GM21381 (cell line): ENCODE measurements at regions not wholly inside any gene's neighbourhood (a gene's known extent, or its start where the extent isn't known, plus 50 kb on each side); places are given as distances from the start of the nearest gene placed in this dataset.
"Not testable (repeated sequence)": the region's sequence is repeated elsewhere in the genome, so short reads cannot be mapped to it uniquely, and the experiment has no call there.

Experiments
- ATAC-seq: cut with Tn5 transposase; IDR thresholded peaks from one replicate; pipeline ENCODE4 v1.9.1; 2021; ENCODE audit warnings: mild to moderate bottlenecking, moderate library complexity; ENCODE audit not compliant: unreplicated experiment

DNA sequence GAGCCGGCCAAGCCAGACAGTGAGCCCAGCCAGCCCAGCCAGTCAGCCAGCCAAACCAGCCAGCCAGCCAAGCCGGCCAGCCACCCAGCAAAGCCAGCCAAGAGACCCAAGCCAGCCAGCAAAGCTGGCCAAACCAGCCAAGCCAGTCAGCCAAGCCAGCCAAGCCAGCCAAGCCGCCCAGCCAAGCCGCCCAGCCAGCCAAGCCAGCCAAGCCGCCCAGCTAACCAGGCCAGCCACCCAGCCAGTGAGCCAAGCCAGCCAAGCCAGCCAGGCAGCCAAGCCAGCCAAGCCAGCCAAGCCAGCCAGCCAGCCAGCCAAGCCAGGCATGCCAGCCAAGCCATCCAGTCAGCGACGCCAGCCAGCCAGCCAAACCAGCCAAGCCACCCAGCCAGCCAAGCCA is 1596.9 kb downstream of the RPIA start:
- ATAC-seq = not testable (repeated sequence)

- not testable (repeated sequence) for ATAC-seq
Observed at GRCh38 chr2:90289291-90289980, 1598.0 kb downstream of the RPIA start.

GRCh38 chr2:90290701-90291100 is 1599.2 kb downstream of the RPIA start:
- not testable (repeated sequence) for ATAC-seq

- not testable (repeated sequence) for ATAC-seq
Observed at GRCh38 chr2:90291168-90291883, 1599.9 kb downstream of the RPIA start.

GRCh38 chr2:90291934-90292333 is 1600.5 kb downstream of the RPIA start:
- not testable (repeated sequence) for ATAC-seq

DNA sequence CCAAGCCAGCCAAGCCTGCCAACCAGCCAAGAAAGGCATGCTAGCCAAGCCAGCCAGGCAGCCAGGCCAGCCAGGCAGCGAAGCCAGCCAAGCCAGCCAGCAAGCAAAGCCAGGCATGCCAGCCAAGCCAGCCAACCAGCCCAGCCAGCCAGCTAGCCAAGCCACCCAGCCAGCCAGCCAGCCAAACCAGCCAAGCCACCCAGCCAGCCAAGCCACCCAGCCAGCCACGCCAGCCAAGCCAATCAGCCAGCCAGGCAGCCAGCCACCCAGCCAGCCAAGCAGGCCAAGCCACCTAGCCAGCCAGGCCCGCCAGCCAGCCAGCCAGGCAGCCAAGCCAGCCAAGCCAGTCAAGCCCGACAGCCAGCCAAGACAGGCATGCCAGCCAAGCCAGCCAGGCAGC is 1601.0 kb downstream of the RPIA start:
- not testable (repeated sequence) for ATAC-seq

- not testable (repeated sequence) for ATAC-seq
Observed at GRCh38 chr2:90293224-90293623, 1601.8 kb downstream of the RPIA start.

DNA sequence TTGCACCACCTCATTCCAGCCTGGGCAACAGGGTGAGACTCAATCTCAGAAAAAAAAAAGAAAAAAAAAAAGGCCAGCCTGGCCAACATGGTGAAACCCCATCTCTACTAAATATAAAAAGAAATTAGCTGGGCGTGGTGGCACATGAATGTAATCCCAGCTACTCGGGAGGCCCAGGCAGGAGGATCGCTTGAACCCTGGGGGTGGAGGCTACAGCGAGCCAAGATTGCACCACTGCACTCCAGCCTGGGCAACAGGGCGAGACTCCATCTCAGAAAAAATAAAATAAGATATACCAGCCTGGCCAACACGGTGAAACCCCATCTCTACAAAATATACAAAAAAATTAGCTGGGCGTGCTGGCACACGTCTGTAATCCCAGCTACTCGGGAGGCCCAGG is 1602.3 kb downstream of the RPIA start:
- ATAC-seq = not testable (repeated sequence)

- not testable (repeated sequence) for ATAC-seq
Observed at GRCh38 chr2:90295036-90295750, 1603.7 kb downstream of the RPIA start.

DNA sequence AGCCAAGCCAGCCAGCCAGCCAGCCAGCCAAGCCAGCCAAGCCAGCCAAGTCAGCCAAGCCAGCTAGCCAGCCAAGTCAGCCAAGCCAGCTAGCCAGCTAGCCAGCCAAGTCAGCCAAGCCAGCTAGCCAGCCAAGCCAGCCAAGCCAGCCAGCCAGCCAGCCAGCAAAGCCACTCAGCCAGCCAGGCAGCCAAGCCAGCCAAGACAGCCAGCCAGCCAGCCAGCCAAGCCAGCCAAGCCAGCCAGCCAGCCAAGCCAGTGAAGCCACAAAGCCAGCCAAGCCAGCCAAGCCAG is 1605.0 kb downstream of the RPIA start:
- ATAC-seq = not testable (repeated sequence)

- not testable (repeated sequence) for ATAC-seq
Observed at GRCh38 chr2:90297701-90298100, 1606.2 kb downstream of the RPIA start.

- ATAC-seq = not testable (repeated sequence)
Observed at GRCh38 chr2:90298126-90298755, 1606.8 kb downstream of the RPIA start.

GRCh38 chr2:90298983-90299382 is 1607.5 kb downstream of the RPIA start:
- not testable (repeated sequence) for ATAC-seq

DNA sequence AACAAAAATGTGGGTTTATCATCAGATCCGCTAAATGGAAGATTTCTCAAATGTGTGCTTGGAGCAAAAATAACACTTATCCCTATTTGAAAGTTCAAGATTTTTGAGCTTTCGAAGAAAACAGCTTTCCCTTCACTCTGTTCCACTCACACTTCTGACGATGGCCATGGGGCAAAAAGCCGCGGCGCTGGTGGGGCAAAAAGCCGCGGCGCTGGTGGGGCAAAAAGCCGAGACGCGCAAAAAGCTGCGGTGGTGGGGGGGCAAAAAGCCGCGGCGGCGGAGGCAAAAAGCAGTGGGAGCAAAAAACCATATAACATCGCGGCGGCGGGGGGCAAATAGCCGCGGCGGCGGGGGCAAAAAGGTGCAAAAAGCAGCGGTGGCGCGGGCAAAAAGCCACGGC is 1631.5 kb downstream of the RPIA start:
- ATAC-seq = not testable (repeated sequence)

GRCh38 chr2:90323612-90324558 is 1632.4 kb downstream of the RPIA start:
- not testable (repeated sequence) for ATAC-seq

DNA sequence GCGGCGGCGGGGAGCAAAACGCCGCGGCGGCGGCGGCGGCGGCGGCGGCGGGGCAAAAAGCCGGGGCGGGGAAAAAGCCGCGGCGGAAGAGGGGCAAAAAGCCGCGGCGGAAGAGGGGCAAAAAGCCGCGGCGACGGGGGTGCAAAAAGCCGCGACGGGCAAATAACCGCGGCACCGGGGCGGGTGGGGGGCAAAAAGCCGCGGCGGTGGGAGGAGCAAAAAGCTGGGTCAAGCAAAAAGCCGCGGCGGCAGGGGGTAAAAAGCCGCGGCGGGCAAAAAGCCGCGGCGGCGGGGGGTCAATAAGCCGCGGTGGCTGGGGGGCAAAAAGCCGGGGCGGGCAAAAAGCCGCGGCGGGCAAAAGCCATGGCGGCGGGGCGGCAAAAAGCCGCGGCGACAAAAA is 1633.2 kb downstream of the RPIA start:
- ATAC-seq = not testable (repeated sequence)

- ATAC-seq = not testable (repeated sequence)
Observed at GRCh38 chr2:90325796-90326353, 1634.4 kb downstream of the RPIA start.

- ATAC-seq = not testable (repeated sequence)
Observed at GRCh38 chr2:90355546-90355945, 1664.1 kb downstream of the RPIA start.

GRCh38 chr2:90359344-90359743 is 1667.9 kb downstream of the RPIA start:
- ATAC-seq = not testable (repeated sequence)
